ENCODE measurements at regions not wholly inside any gene's neighbourhood (a gene's known extent, or its start where the extent isn't known, plus 50 kb on each side); places are given as distances from the start of the nearest gene placed in this dataset.
"Not testable (repeated sequence)": the region's sequence is repeated elsewhere in the genome, so short reads cannot be mapped to it uniquely, and the experiment has no call there.

DNA sequence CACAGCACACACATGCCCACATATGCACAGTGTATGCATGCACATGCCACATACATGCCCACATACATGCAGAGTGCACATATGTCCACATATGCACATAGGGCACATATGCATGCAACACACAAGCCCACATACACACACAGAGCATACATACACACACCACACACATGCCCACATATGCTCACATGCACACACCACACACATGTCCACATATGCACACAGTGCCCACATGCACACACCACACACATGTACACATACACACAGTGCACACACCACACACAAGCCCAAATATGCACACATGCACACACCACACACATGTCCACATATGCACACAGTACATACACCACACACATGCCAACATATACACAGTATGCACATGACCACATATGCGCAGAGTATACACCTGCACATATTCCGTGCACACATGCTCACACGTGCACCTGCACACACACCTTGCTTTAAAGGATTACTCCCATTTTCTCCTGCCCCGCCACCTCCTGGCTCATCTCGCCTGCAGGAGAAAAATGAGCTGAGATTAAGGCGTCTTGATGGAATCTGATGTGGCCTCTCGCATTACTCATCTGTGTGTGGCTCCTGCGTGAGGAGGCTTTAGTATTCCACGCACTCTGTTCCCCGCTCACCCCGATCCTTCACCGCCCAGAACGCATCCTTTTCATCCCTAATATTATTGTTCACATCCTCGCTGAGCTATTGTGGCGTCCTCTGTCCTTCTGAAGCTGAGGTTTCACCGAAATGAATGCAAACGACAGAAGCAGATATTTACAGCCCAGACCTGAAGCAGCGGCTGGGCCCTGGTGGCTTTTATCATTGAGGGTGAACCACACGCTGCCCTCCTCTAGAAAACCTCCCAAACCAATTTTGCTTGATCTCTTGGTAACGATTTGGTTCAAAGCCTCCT is 182.7 kb downstream of the OLFM1 start:
- ATAC-seq (no peak), DNase-seq (ENCODE audit: low spot score) (no peak)

DNA sequence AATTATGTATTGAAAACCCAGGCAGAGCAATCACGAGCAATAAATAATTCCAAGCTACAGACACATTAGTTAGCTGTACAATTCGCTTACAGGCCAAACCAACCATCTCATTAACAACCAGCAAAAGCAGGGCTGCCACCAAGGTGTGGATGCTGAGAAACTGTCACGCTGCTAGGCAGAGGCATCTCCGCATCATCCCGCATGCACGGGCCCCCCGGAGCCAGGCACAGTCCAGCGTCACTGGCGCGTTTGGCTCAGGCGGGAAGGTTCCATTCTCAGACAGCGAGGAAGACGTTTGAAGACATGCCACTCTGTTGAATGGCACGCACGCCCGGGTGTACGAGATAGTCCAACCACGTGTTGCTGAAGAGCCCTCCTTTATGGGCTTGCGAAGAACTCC is 184.0 kb downstream of the OLFM1 start:
- DNase-seq (ENCODE audit: low spot score) (no peak), ATAC-seq (no peak)

DNA sequence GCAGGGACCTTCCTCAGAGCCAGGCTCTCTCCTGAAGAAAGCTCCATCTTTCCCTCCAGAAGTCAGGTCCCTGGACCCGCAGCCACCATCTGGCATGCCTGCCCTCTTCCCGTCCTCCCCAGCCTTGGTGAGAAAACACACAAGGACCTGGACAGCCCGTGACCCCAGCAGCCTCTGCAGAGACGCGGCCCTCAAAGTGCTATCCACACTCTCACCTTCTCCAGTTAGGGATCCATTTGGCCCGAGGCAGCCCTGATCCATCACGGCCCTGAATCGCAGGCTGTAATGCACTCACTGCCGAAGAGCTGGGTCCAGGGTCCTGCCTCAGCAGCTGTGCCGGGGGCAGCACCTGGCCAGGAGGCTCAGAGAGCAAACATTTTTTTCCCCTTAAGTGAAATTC is 185.1 kb downstream of the OLFM1 start:
- ATAC-seq: no peak
- no peak for DNase-seq (ENCODE audit: low spot score)

DNA sequence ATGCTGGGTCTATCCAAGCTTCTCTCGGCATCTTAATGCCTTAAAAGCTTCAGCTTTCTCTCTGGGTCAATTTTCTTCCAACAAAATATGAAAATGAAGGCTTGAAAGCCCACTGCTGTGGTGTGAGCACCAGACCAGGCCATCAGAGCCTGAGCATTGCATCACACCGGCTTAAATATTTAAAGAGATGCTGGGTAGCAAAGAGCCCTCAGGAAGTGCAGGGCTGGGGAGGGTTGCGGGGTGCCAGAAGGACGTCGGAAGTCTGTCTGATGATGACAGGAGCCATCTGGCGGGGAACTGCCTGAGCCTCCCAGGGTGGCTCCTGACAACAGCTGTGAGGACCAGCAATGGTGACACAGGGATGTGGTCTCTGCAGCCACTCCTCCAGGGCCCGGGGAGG is 185.5 kb downstream of the OLFM1 start:
- no peak for DNase-seq (ENCODE audit: low spot score)
- ATAC-seq: no peak

DNA sequence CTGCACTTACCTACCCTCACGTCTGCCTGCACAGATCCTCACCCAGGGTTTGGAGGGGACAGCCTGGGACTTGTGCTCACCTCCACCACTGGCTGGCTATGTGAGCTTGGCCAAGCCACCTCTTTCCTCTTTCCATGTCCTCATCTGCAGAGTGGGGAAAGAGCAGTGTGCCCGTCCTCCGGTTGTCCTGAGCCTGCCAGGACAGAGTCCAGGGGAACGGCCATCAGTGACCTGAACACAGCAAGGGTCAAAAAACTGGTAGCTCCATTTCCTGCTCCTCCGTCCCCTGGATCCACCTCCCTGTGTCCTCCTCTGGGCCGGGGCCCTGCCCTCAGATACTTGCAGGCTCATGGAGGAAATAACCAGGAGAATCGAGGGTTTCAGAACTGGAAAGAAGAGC is 187.7 kb downstream of the OLFM1 start:
- DNase-seq (ENCODE audit: low spot score) (no peak), ATAC-seq (peak; percentile 51)

DNA sequence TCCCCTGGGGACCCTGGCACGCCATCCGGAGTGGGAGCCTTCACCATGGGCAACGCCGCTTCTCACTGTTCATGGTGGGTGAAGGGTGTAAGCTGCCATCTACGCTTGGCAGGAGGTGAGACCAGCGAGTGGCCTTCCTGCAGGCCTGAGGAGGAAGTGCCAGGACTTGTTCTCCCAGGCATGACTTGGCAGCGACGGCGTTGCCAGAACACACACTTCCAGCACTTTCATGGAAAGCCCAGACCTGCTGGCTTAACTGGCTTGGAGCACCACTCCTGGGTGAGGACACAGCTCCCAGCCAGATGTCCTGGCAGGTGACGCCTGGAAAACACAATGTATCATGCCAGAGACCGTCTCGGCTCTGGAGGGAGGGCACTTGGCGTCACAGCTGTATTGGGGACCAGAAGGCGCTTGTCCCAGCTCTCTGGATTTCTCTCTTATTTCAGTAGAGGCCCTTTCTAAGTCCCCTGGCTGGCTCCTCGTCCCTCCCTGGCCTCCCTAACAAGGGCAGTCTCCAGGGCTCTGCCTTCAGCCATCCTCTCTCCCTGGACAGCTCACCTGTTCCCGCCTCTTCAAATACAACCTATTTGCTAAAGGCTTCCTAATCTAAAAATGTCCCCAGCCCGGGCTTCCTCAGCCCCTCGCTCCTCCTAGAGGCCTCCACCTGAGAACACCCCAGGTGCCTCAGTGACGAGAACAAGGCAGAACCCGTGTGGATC is 188.3 kb downstream of the OLFM1 start:
- ATAC-seq (peak; percentile 31), DNase-seq (ENCODE audit: low spot score) (no peak)

DNA sequence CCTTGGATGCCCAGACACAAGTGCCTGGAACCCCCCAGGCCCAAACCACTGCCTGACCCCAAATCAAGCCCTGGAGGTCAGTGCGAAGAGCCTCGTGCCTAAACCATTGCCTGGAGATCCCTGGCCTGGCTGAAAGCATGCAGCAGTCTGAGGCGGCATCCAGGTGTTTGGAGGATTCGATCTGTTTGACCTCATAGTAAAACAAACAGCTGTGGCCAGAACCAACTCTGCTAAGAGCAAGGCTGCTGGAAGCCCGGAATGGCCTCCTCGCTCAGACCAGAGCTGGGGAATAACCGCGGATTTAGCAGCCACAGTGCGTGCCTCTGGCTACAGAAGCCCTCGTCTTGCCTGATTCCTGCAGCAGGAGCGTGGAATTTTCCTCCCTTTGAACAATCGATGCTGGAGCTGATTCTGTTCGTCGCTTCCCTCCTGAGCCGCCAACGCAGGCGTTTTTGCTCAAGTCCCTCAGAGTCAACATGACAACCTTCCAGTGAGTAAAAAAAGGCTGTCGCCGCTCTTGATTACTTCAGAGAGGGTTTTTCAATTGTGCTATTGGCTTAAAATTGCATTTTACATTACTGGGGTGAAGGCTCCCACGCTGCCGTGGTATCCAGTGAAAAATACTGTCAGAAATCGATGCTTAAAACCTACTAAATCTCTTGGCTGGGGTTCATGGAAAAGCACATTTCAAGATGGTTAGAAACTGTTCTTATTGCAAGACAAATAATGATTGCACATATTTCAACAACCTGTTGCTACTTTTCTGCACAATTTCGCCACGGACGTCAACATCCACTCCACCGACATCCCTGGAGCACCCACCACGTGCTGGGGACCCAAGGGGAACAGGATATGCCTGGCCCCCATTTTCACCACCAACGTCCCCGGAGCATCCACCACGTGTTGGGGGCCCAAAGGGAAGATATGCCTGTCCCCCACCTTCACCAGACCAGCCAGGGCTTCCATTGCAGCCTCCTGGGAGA is 190.0 kb downstream of the OLFM1 start:
- peak; percentile 47 for ATAC-seq
- no peak for DNase-seq (ENCODE audit: low spot score)

DNA sequence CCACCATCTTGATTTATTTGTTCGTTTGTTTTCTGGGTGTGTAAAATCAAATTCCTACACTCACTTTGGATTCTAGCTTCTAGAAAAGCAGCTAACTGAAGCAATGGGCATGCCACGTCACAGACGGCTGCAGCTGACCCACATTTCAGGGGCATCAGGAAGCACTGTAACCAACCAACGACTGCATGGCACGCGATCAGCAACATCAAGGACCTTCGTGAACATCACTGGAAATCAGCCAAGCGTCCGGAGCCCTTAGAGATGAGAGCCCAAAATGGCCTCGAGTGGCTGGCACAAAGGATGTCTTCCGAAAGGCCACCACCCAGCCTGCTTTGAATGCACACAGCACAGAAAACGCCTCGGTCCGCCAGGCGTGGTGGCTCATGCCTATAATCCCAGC is 191.1 kb downstream of the OLFM1 start:
- DNase-seq (ENCODE audit: low spot score): no peak
- no peak for ATAC-seq

DNA sequence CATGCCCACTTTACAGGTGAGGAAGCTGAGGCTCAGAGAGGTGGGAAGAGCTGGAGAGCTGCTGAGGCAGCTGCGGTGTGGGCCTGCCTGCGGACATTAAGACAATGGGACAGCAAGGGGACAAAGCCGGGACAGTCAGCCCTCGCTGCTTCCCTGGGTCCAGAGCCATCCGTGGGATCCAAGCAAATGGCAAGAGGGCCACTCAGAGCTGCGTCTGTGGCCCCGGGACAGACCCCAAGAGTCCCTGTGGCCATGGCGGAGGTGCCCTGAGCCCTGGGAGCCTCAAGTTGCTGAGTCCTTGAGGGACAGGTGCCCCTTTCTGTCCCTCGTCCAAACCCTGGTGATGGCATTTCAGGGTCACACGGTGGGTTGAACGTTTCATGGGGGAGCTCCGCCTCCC is 191.9 kb downstream of the OLFM1 start:
- no peak for ATAC-seq
- DNase-seq (ENCODE audit: low spot score): no peak

DNA sequence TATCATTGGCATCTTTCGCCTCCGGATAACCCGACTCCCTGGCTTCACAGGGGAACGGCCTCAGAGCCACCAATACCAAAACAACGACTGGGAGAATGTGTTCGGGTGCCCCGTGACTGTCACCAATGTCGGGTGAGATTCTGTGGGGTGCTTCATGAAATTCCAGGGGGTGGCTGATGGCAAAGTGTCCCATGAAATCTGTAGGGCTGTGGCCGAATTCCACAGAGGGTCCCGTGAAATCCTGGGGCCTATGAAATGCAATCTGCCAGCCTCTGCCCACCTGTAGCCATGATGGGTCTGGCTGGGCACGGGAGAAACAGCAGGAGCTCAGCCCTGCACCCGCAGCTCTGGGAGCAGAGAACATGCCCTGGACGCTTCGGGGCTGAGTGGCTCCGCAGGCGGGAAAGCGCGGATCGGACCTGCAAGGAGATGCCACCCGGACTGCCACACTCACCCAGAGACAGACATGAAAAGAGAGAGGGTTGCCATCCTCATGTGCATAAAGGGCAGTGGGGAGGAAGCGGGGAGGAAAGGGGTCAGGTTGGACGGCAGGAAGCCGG is 192.4 kb downstream of the OLFM1 start:
- no peak for ATAC-seq
- no peak for DNase-seq (ENCODE audit: low spot score)

DNA sequence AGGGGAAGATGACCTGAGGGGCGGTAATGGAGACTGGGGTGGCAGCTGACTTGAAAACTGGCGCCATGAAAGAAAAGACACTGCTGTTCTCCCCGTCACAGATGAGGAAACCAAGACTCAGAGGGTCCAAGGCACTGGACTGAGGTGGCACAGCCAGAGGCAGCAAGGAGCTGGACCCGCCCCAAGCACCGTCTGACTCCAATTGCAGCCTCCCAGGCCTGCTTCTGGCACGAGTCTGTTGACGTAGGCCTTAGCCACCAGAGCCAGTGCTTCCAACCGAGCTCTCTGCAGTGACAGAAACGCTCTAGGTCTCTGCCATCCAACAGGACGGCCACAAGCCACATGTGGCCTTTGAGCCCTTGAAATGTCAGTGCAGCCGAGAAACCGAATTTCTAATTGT is 193.2 kb downstream of the OLFM1 start:
- DNase-seq (ENCODE audit: low spot score): no peak
- no peak for ATAC-seq

DNA sequence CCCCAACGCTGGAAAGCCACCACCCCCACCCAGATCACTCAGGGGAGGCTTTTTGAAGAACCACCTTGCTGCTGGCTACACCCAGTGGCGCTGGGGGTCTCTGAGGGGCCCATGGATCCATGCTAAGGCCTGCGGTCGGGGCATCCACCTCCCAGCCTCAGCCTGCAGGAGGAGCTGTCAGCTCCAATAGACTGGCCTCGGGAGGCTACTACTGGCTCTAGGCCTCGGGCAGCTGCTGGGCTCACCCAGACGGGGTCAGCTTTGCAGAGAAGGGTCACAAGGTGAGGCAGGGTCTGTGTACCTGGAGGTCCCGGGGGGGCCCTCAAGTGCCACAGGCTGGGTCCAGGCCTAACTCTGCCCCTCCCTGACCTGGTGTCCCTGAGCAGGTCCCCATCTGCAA is 193.7 kb downstream of the OLFM1 start:
- ATAC-seq (no peak), DNase-seq (ENCODE audit: low spot score) (no peak)

DNA sequence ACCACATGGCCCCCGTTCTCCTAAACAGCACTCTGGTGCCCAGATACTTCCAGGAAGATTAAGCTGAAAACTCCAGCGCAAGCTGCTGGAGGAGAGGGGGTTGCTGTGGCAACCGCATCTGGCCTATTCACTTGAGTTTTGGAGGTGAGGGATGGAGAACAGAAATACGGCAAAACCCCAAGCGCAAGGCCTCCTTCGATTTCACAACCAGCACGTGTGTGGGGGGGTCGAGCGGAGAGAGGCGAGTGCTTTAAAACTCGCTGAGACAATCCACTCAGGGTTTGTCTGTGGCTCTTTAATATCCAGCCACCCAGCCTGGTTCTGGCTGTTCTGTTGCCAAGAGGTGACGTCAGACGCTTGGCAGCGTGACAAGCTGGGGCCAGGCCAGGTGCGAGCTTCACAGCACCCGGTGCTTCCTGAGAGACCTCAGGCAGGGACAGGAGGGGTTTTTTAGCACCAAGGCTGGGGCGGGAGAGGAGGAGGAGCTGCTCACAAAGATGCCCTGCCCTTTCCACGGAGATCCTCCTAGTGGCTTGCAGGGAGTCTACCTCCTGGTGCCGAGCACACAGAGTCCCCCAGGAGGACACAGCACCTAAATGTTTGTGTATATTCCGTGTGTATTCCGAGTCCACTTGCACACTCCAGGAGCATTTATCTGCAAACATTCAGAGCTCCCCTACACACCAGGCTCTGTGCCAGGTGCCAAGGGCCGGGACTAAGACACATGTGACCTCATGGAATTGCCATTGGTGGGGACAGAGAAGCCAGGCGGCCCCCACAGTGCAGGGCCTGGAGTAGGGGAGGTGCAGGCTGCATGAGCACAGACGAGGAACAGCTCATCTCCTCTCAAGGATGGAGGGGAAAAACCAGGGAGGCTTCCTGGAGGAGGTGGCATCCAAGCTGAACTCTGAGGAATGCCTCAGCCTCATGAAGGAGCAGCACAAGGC is 194.6 kb downstream of the OLFM1 start:
- ATAC-seq (peak; percentile 86), DNase-seq (ENCODE audit: low spot score) (peak; percentile 86)

DNA sequence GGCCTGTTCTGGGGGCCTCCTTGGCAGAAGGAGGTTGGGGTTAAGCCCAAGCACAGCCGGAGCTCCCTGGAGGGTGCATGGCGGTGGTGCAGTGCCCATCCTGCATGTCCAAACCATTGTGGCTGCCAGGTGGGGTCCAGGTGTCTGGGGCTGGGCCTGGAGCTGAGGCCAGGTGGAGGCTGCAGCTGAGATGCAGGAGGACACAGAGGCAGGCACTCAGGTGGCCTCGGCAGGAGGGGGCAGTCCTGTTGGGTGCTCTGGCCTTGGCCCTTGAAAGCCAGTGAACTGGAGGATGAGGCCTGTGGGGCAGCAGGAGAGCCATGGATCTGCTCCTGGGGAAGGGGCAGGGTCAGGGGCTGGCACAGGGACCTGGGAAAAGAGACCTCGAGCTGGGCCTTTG is 195.3 kb downstream of the OLFM1 start:
- ATAC-seq: no peak
- no peak for DNase-seq (ENCODE audit: low spot score)

DNA sequence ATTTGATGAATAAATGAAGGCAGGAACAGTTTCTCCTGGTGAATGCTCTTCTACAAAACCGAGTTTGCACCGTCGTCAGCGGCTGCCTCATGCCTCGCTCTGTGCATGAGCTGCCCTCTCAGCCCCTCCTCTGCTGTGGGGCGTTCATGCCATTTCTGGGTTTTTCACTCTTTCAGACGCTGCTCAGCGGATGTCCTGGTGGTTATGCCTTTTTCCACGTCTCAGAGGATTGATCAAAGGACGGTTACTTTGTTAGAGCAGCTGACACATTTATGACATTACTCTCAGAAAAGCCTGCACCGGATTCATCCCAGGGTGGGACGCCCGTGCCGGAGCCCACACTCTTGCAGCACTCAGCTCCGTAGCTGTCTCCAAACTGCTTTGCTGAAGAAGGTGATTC is 195.9 kb upstream of the PPP1R26 start:
- no peak for DNase-seq (ENCODE audit: low spot score)
- no peak for ATAC-seq

DNA sequence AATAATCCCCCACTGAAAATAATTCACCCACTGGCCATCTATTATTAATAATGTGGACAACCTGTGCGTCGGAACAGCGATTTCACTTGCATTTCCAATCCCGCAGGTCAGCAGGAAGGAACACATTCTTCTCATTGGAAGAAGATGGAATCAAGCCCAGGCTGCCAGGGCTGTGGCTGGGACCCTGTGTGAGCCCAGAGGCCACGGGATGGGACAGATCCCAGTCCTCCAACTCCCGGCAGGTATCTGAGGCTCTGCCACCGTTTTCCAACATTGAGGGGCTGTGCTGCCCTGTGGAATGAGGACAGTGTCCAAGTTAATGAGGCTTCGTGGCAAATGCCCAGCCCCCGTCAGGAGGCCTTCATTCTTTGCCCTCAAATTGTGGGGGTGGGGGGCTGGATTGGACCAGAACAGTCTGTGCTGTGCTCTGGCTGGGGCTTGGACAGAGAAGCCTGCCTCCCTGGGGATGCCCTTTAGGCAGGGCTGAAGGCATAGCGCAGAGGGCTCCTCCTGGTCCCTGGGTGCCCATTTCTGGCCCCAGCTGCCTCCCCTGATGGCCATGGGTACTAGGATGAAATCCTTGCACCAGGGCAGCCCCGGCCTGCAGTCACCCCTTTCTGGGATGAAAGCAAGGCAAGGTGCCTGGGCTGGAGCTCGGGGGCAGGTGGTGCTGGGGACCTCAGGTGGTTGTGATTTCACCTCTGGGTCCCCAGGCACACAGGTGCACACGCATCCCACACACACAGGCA is 195.0 kb upstream of the PPP1R26 start:
- ATAC-seq: no peak
- no peak for DNase-seq (ENCODE audit: low spot score)

DNA sequence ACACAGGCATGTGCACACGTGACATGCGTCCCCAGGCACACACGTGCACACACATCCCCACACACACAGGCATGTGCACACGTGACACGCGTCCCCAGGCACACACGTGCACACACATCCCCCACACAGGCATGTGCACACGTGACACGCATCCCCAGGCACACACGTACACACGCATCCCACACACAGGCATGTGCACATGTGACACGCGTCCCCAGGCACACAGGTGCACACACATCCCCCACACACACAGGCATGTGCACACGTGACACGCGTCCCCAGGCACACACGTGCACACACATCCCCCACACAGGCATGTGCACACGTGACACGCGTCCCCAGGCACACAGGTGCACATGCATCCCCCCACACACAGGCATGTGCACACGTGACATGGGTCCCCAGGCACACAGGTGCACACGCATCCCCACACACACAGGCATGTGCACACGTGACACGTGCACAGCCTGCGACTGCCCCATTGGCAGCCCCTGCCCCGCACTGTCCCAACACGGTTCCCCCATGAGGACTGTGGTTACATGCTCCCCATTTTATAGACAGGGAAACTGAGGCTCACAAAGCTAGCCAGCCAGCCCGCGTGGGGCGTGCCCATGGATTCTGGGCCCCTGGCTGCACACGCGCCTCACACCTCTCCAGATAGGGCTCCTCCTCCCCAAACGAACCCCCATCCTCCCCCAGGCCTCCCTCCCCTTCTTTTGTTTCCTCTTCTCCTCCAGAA is 193.2 kb upstream of the PPP1R26 start:
- not testable (repeated sequence) for ATAC-seq; DNase-seq (ENCODE audit: low spot score)

DNA sequence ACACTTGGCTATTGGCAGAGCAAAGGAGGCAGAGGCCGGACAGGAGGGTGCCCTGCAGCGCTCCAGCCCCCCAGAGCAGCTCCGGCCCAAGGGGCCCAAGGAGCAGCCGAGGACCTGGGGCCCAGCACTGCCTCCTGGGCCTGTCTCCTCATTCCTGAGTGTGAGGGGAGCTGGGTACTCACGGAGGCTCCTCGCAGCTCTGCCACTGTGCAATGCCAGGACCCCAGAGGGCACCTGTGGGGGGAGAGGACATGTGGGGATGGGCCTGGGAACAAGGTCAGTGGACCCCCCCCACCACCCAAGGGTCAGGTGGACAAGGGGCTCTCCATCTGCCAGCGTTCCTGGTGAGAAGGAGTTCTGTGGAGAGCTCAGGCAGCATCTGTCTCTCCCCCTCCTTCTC is 192.6 kb upstream of the PPP1R26 start:
- no peak for DNase-seq (ENCODE audit: low spot score)
- no peak for ATAC-seq

All from left lobe of liver (tissue), 2 donors.